ENCODE measurements at regions not wholly inside any gene's neighbourhood (a gene's known extent, or its start where the extent isn't known, plus 50 kb on each side); places are given as distances from the start of the nearest gene placed in this dataset.
"Not testable (repeated sequence)": the region's sequence is repeated elsewhere in the genome, so short reads cannot be mapped to it uniquely, and the experiment has no call there.

DNA sequence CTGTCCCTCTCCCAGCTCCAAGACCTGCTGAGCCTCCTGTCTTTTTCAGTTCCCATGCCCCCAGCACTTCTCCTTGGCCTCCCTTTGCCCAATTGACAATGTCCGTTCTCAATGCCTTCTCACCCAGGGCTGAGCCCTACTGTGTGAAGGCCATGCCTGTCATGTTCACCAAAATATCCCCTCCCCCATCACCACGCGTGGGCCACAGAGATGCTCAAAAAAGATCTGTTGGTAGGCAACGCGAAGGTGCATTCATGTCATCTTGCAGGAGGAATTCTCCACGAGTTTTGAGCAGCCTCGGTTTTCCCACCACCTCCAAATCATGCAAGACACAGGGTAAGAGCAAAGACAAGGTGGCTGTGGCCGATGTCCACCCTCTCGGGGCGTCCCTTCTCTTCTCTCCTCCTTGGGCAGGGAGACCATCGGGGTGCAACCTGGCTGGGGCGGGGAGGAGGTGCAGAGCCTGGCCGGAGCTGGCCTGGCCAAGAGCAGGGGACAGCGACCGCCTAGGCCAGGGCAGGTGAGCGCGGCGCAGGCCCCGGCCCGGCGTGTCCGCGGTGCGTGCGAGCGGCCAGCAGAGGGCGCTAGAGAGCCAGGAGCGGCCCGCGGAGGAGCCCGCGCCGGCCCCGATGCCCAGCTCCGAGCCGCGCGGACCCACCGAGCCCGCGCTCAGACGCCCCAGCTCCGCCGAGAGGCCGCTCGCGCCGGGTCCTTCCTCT is 56.3 kb upstream of the KRTAP5-11 start:
- peak; percentile 64 for DNase-seq

- not testable (repeated sequence) for DNase-seq
Measured at GRCh38 chr11:71639520-71639849, 56.8 kb upstream of the KRTAP5-11 start.

- not testable (repeated sequence) for DNase-seq
Measured at GRCh38 chr11:71639916-71640315, 57.2 kb upstream of the KRTAP5-11 start.

DNA sequence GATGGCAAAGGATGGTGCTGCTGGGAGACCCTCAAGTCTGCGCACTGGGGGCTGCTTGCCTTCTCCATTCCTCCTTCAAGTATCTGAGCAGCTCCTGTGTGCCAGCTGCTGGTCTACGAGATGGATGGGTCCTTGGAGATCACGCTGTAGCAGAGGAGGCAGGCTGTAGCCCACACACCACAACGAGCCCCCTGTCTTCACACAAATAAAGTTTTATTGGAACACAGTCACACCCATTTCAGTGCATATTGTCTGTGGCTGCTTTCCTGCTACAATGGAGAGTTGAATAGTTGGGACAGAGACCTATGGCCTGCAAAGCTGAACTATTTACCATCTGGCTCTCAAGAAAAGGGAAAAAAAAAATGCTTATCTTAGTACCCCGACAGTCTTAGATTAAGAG is 64.4 kb upstream of the KRTAP5-11 start:
- DNase-seq, result not testable (repeated sequence)

DNA sequence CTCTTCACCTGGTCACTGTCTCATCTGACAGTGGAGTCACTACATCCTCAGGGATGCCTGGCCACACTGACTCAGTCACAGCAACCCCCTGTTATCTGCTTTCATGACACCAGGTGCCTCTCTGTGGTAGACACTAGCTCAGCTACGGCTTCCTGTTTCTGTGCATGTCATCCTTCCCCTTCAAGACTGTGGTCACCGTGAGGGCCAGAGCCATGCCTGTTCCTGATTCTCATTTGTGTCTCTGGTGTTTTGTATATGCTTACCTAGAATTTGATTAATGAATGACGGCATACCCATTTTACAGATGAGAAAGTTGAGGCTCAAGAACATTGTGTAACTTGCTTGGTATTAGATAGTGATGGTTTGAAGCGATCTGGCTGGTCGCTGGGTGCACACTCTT is 70.3 kb upstream of the KRTAP5-11 start:
- not testable (repeated sequence) for DNase-seq

GRCh38 chr11:71654423-71654822 is 71.7 kb upstream of the KRTAP5-11 start:
- DNase-seq, result not testable (repeated sequence)

DNA sequence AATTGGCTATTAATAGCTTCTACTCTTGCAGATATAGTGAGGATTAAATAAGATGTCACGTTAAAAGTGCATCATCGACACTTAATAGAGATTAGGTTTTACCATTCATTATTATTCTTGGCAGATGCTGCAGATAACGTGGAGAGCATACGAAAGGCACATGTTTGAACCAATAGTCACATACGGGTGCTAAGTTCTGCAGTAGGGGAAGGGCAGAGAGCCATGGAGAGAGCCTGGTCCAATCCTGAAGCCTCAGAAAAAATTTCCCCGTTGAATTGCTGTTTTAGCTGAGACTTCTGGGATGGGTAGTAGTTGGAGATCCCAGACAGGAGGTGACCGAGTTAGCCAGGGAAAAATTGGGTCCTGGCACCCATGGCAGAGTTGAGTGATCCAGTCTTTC is 72.4 kb upstream of the KRTAP5-11 start:
- not testable (repeated sequence) for DNase-seq

- DNase-seq, result not testable (repeated sequence)
Measured at GRCh38 chr11:71656513-71656912, 73.8 kb upstream of the KRTAP5-11 start.

- DNase-seq, result not testable (repeated sequence)
Measured at GRCh38 chr11:71664941-71665340, 82.3 kb upstream of the KRTAP5-11 start.

- DNase-seq, result not testable (repeated sequence)
Measured at GRCh38 chr11:71698110-71698509, 115.4 kb upstream of the KRTAP5-11 start.

GRCh38 chr11:71698961-71699360 is 116.3 kb upstream of the KRTAP5-11 start:
- DNase-seq, result not testable (repeated sequence)

- not testable (repeated sequence) for DNase-seq
Measured at GRCh38 chr11:71701435-71702291, 119.0 kb upstream of the KRTAP5-11 start.

DNA sequence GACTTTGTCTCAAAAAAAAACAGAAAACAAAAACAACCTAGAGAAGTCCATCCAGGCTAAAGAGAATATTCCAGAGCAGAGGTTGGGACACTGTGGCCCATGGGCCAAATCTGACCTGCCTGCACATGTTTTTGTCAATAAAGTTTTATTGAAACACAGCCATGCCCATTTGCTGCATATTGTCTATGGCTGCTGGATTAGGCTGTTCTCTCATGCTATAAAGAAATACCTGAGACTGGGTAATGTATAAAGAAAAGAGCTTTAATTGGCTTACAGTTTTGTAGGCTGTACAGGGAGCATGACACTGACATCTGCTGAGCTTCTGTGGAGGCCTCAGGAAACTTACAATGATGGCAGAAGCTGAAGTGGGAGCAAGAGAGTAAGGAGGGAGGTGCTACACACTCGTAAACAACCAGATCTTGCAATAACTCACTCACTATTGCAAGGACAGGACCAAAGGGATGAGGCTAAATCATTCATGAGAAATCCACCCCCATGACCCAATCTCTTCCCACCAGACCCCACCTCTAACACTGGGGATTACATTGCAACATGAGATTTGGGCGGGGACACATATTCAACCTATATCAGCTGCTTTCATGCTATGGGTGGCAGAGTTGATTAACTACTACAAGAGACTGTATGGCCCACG is 122.5 kb upstream of the KRTAP5-11 start:
- DNase-seq, result not testable (repeated sequence)

- DNase-seq, result not testable (repeated sequence)
Measured at GRCh38 chr11:71705738-71706432, 123.2 kb upstream of the KRTAP5-11 start.

- DNase-seq, result not testable (repeated sequence)
Measured at GRCh38 chr11:71707083-71707482, 124.4 kb upstream of the KRTAP5-11 start.

DNA sequence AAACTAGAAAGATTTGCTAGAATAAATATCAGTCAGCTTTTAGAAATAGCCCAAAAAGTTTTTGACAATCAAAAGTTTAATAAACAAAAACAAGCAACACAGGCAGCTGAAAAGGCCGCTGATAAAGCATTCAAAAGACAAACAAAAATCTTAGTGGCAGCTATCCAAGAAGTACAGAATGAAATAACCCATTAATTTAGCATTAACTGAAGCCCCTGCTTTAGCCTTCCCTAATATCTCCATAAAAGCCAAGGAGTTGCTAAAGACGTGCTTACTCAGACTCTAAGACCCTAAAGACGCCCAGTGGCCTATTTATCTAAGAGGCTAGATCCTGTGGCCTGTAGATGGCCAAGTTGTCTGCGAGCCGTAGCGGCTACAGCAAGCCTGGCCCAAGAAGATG is 123.5 kb upstream of the DEFB108B start:
- DNase-seq, result not testable (repeated sequence)

GRCh38 chr11:71710171-71710671 is 122.8 kb upstream of the DEFB108B start:
- peak; percentile 35 for DNase-seq

DNA sequence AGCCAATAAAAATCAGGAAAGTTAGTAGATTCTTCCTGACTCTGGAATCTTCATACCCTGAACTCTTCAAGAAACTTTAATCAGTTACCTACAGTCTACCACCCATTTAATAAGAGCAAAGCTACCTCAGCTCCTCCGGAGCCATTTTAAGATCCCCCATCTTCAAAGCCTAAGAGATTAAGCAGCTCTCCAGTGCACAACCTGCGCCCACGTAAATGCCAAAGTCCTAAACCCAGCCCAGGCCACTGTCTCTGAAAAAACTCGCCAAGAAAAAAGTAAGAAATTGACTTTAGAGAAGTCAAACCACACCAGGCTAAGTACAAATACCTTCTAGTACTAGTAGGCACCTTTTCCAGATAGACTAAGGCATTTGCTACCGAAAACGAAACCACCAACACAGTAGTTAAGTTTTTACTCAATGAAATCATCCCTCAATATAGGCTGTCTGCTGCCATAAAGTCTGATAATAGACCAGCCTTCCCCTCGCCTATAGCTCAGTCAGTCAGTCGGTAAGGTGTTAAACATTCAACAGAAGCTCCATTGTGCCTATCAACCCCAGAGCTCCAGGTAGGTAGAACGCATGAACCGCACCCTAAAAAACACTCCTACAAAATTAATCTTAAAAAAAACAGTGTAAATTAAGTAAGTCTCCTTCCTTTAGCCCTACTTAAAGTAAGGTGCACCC is 122.2 kb upstream of the DEFB108B start:
- DNase-seq, result not testable (repeated sequence)

DNA sequence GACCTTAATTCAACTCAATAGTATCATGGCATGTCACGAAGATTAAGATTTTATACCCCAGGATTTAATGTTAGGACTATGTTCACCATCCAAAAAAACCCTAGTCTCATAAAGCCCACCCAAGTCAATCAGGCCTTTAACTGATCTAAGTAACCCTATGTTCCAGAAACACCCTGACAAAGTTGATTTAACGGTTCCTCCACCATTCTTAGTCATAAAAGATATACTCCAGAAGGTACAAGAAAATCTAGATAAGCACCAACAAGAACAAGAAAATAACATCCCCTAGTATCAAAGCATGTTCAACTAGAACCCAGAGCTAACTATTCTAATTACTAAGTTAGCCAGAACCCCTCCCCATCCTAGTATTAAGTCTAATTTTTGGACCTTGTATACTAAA is 120.7 kb upstream of the DEFB108B start:
- not testable (repeated sequence) for DNase-seq

GRCh38 chr11:71712846-71713245 is 120.2 kb upstream of the DEFB108B start:
- not testable (repeated sequence) for DNase-seq

GRCh38 chr11:71714510-71714909 is 118.5 kb upstream of the DEFB108B start:
- DNase-seq, result not testable (repeated sequence)

DNA sequence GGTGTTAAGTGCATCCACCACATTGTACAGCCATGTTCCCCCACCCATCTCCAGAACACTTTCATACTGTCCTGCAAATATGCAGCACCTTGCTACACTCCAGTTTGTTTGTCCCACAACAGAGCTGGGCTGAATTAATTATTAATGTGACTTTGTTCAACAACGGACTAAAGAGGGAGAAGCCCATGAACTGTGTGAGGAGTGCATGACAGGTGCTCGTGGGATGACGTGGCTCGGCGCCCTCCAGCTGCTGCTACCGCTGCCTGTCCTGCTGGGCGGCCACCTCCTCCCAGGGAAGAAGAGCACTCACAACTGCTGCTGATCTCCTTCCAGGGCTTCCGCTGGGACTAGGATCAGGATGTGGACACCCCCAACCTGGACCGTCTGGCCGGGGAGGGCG is 111.2 kb upstream of the DEFB108B start:
- not testable (repeated sequence) for DNase-seq
